HG02970 (cell line): ENCODE measurements at regions not wholly inside any gene's neighbourhood (a gene's known extent, or its start where the extent isn't known, plus 50 kb on each side); places are given as distances from the start of the nearest gene placed in this dataset.

Experiments used
- ATAC-seq: cut with Tn5 transposase; IDR thresholded peaks from one replicate; pipeline ENCODE4 v1.9.1; 2021; ENCODE audit warnings: mild to moderate bottlenecking, moderate library complexity, moderate number of reproducible peaks; ENCODE audit not compliant: unreplicated experiment, low FRiP score

DNA sequence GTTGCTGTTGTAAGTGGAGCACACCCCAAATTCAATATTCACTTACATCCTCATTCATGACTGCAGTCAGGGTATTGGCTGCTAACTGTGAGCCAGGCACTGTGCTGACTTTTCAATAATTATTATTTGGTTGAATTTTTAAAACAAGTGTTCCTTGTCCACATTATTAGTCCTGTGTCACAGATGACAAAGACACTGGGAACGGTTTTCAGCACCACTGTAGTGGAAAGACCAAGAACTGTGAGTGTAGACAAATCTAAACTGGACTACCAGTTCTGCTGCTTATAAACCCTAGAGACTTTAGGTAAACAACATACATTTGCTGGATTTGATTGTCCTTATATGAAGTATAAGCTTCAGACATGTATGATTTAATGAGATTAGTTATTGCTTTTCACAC is 197.7 kb upstream of the ROBO2 start:
- no peak for ATAC-seq

DNA sequence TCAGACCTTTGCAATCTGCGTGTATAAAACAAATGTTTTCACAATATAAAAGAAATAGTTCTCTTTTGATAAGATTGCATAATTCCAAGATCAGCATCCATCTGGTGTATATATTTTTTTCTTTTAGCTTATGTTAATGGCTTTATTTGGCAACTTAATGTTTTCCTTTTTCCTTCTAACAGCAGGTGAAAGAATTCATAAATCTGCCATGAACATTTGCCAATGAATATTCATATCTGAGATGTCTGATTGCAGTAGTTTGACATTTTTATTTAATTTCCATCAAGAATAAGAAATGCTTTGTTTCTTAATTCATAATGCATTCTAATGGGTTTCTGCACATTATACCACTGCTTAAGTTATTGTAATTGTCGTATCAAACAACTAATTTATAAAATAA is 184.4 kb upstream of the ROBO2 start:
- ATAC-seq = no peak

DNA sequence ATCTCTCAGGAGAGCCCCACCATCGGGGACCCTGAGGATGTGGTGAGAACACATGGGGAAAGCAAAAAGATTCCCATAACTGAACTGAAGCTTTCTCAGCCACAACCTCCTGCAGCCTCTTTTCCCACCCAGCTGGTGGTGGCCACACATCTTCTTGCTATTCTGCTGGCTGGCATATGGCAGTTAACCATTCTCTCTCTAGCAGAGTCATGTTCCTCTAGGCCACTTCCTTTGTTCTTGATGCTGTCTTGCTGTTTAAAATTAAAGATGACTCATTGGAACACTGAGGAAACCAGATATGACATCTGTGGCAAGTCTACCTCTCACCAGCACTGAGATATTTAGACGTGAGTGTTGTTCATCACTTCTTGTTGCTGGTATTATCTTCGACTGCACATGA is 180.3 kb upstream of the ROBO2 start:
- no peak for ATAC-seq

DNA sequence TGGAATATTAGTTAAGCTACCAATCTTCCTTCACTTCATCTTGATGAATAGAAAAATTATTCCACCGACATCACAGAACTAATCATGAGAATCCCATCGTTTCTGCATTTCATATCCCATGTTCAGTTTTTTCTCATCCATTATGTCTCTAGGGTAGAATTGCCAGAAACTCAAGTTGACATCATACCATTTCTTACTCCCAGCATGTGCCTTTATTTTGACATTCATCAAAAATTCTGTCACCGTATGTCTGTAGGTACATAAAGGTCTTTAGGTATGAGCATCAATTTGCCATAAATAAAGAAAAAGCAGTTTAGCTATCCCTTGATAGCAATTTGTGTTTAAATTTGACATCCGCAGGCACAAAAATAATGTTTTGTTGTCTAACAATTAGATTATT is 175.5 kb upstream of the ROBO2 start:
- no peak for ATAC-seq

DNA sequence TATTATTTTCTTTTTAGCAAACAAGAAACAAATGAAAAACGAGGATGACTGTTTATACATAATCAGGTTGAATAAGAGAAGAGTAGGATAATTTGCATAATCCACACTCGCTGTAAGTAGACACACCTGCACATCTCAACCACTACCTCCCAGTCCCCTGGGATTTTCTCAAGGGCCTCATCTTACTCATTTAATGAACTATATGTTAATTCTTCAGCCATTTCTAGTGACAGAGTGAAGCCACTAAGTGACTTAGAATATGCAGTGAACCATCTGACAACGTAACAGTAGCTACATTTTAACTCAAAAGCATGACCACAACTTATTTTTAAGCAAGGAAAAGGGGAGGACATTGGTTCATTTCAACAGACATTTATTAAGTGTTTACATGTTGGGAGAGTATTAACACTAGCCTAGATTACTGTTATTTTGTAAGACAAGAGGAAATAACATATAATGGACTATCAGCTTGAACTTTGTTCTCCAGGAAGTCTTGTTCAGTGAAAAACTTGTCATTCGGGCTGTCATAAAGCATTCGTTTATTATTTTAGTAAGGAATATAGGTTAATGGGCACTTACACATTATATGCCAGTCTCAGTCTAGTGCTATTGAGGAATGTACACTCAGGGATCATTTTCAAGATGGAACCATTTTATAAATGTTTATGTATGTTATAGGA is 173.0 kb upstream of the ROBO2 start:
- peak; percentile 93 for ATAC-seq

DNA sequence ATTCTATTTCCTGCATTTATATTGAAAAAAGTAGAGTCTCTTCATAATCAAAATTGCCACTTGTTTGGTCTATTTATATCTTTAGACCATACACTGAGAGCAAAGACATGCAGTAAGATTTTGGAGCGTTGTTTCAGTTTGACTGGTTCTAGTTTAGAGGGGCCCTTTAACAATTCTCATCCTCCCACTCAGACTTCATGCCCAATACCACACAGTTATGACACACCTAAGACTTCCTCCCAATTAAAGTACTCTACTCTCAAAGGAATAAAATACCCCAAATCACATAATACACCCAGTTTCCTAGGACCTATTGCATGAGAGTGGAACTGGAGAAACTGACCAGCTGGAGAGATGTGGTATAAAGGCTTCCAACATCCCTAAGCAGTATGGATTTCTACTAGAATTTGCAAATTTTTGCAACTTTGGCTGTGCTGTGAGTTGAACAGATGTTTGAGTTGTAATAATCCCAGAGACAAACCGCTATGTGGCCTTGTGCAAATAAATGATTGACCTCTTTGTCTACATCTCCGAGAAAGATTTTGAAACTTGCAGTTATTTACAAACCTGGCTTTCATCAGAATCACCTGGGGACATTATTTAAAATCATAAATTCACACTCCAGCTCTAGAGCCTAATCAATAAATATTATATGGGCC is 170.0 kb upstream of the ROBO2 start:
- no peak for ATAC-seq

DNA sequence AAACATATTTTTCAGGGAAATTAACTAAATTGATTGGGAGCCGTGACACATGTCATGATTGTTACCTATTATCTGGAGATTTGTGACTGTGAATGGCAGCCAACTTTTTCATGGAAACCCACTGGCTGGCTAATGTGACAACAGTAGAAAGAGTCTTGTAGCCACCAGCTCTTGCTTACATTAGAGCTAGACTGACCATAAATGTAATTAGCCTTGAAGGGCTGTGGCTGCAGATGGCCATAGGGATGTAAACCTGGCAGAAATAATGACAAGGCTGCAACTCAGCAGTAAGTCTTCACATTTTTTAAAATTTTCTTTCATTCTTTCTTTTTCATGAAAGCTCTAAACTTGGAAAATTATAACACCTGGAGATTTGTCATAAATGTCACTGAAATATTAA is 168.2 kb upstream of the ROBO2 start:
- no peak for ATAC-seq

DNA sequence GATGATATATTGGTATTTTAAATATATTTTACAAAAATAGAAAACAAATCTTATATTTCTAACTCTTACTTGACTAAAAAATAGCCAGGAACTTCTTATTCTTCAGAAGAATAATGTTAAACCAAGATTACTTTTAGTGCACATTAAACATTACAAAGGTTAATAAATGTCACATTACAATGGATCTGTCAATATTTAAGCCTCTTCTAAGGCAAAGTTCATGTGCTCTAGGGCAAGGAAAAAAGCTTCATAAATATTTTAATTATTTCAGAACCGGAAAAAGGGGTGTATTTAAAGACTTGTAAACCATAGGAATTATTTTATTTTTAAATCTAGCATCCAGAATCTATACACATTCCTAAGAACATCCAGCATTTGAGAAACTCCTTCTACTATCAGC is 166.9 kb upstream of the ROBO2 start:
- ATAC-seq = no peak

DNA sequence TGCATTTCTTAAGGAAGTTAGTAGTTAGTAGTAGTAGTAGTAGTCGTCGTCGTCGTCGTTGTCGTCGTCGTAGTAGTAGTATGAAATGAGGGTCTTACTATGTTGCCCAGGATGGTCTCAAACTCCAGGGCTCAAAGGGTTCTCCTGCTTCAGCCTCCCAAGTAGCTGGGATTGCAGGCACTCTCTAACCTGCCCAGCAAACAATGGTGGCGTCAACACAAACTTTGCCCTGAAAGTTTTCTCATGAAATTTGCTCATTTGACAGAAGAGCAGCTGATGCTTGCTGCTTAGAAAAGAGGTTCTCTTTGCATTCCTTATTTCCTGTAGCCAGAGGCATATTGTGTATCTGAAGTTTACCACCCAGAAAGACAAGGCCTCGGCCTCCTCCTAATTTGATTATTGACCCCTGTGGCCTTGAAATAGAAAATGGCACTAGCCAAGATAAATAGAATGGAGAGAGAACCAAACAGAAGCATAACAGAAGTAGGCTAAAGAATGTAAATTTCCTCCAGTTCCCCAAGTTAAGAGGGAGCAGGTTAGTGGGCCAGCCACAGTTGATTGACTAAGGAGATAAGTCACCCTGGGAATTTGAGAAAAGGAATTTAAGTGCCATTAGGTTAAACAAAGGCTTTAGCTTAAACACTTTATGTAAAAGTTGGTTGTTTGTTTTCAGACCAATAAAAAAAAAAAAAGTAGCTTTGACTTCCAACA is 166.2 kb upstream of the ROBO2 start:
- no peak for ATAC-seq

DNA sequence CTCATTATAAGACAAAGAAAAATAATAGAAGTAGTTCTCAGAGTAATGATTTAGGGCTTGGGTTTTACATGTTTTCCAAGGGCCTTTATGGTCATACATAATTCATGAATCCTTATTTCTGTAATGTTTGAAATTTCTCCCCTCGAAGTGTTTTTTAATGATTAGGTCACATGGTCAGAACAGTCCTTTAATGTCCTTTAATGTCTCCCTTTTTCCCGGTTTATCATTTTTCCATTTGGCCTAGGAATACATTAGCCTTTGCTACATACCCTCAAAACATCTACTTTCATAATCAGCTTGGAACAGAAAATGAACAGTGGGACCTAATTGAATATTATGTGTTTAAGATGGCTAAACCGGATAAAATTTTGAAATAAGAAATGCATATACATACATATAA is 159.9 kb upstream of the ROBO2 start:
- ATAC-seq = no peak

DNA sequence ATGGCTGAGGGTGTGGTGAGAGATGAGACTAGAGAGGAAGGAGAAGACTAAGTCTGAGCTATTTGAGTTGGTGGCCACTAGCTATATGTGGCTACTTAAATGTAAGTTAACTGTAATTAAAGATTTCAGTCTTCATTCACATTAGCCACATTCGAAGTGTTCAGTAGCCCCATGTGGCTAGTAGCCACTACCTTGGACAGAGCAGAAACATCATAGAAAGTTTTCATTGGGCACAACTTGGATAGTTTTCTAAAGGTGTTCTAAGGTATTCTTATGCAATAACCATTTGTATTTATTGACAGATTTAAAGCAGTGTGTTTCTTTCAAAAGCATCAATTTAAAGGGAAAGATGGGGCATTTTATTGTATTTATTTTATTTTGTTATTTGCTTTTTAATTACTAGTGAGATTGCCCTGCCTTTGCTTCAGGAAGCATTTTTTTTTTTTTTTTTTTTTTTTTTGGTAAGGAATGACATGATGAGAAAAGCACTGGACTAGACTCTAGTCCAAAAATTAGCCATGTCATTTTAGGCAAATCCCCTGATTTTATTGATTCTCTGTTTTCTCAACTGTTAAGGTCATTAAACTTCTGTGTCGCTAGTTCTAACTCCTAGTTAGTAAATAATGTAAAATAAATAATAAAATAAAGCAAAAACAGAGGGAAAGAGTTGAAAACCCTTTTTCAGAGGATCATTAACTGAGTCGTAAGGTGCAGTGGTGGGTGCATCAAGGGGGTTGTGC is 153.0 kb upstream of the ROBO2 start:
- no peak for ATAC-seq

DNA sequence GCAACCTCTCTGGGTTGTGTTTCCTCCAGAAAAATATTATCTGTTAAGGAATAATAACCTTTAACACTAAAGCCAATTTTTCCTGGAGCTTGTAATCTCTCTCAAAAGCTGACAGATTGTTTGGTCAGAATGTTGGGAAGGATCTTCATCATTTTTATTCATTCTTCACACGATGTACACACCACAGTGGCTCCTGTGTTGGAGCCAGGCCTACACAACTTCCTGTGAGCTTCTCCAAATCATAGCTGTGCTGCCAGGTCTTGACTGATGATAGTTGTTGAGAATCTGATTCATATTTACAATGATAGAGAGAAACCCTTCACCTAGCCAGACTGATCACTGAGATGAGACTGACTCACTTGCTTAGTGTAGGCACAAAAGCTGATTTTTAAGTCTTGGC is 151.0 kb upstream of the ROBO2 start:
- no peak for ATAC-seq

DNA sequence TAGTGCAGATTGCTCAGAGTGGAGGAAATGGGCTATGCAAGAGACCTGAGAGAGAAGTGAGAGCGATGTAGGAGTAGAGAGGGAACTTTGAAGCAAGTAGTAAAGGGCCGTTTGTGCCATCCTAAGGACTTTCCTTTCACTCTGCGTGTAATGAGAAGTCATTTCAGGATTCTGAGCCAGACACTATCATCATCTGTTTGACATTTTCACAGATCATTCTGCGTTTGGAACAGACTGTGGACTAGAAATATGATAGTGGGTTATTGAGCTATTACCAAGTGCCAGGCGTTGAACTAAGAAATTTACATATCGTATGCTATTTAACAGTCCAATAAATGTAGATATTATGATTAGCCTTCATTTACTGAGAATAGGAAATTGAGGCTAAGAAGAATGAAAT is 150.0 kb upstream of the ROBO2 start:
- ATAC-seq = no peak

DNA sequence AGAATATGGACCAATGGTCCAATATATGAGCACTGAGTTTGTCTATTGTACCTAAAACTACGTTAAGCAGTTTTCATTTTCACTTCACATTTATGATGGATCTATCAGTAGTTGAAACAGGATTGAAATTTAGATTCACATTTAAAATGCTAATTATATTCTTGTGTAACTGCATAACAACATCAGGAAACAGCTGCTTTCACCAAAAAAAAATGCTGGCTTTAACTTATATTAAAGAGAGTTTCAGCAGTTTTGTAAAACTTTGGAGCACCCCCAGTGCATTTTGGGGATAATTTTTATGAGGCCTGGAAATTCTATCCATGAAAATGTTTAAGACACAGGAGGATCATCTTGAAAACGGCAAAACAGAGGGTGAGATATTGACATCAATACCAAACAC is 142.8 kb upstream of the ROBO2 start:
- ATAC-seq = no peak

DNA sequence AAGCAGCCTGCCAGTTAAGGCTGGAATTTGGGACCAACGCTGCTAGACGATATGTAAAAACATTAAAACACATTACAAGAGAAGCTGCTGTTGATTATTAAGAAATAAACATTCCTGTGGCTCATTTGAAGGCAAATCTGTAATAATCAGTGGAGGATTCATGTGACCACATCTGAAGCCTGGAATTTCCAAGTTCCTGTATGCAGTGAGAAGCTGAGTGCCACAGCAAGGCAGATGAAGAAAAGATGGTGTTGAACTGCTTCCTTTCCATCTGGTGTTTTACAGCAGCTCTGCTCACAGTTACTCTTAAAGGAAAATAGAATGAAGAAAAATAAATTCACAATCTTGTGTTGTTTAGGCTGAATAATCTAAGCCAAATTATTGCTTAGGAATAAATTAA is 139.3 kb upstream of the ROBO2 start:
- ATAC-seq = no peak

DNA sequence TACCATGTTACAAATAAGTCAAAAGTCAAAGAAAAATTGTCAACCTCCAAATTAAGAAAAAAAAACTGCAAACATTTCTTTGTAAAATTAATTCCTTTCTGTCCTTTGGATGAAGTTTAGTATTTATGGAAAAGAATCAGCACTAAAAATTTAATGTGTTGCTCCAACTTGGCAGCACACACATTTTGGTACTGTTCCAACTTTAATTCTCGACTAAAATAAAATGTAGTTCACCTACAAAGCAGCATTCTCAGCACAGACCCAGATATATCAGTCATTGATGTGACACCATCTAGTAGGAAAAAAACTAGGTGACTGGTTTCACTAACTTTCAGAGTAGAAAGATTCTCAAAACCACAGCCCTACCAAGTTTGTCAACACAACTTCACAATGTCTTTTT is 131.7 kb upstream of the ROBO2 start:
- no peak for ATAC-seq

DNA sequence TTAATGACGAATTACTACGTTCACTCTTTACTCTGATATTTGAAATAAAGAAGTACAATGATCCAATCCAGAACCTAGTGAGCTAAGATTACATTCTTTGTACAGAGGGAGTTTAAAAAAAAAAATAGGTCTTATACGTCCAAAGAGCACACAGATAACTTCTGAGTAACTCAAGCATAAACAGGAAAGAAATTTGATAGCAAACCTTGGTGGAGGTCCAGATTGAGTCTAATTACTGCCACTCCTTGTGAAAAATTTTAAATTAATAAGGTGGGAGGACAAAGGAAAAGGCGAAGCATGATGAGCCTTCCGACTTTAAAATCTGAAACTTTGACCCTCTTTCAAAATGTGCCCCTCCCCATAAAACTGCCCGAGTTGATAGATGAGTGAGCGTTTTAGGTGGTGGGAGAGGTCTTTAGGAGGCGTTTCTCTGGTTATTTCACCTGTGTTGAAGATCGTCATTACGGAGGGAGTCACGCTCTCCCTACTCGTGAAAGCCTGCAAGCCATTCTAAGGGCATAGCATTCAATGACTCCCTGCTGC is 127.0 kb upstream of the ROBO2 start:
- no peak for ATAC-seq

DNA sequence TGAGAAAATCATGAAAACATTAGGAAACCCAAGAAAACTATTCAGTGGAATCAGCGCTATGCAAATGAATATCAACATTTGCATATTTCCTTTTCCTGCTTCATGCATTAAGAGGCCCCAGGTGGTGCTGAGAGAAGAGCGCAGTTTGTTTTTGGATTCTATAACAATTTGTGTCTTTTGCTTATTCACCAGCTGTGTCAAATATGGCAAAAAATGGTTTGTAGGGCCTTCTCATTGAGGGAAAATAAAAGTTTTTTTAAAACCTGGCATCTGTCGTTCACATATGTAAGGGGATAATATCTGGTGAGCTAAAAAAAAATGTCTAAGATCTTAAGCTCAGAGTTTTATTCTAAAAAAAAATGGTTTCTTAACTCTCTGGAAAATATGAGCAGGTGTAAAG is 122.5 kb upstream of the ROBO2 start:
- no peak for ATAC-seq

DNA sequence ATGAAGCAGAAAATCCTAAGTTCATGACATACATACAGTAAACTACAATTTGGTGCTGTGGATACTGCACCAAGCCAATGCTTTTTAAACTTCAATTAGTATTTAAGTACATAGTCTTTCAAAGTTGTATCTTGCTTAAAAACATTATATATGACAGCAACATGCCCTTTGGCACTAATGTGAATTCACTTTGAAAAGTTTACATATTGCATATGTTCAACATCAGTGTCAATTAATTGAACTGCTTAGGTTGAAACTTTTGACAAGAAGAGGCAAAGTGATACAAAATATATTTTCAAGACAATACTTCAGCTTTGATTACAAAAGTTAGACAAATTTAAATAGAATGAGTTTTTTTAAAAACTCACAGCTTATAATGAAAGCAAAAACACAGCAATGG is 119.4 kb upstream of the ROBO2 start:
- ATAC-seq = no peak

DNA sequence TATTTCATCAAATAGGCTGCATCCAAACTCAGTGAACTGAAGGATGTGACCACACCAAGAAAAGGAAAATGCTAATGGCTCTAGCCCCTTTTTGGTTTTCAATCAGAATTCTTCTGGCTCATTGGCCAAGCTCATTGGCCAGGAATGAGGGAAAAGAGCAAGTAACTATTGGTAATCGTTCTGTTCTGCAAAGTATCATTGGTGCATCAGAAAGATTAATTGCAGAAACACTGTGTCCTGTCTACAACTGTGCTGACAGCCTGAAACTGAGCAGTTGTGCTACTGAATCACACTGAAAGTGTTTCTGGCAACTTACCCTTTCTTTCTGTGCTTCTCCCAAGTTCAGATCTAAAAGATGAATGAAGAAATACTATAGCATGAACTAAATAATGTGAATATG is 116.4 kb upstream of the ROBO2 start:
- no peak for ATAC-seq

DNA sequence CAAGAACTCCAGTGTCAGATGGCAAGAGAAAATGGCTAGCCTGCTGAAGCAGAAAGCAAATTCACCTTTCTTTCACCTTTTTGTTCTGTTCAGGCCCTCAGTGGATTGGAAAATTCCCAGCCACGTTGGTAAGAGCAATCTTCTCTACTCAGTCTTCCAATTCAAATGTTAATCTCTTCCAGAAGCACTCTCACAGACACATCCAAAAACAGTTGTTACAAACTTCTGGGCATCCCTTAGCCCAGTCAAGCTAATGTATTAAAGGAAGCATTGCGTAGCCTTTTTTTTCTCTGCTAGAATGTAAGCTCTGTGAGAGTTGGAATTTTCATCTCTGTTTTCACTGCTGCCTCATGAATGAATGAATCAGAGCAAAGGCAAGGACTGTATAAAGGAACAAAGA is 109.2 kb upstream of the ROBO2 start:
- ATAC-seq = no peak
